NCI-H1417 (cell line): ENCODE measurements at regions not wholly inside any gene's neighbourhood (a gene's known extent, or its start where the extent isn't known, plus 50 kb on each side); places are given as distances from the start of the nearest gene placed in this dataset.
A peak's percentile ranks its signal among the peaks of the same experiment; 100 is the strongest.
"Not testable (repeated sequence)": the region's sequence is repeated elsewhere in the genome, so short reads cannot be mapped to it uniquely, and the experiment has no call there.

ENCODE experiments used
- DNase-seq, 3 experiments: peaks; one replicate each; lab custom pipeline; 2025; lab: John Stamatoyannopoulos, UW

- DNase-seq: no peak
Measured at GRCh38 chr13:112174476-112175110, 107.6 kb downstream of the SOX1 start.

- no peak for DNase-seq
Measured at GRCh38 chr13:112175162-112176075, 108.5 kb downstream of the SOX1 start.

GRCh38 chr13:112176141-112177119, 109.5 kb downstream of the SOX1 start:
- not testable (repeated sequence) for DNase-seq

- DNase-seq: no peak
Measured at GRCh38 chr13:112177450-112178288, 110.7 kb downstream of the SOX1 start.

GRCh38 chr13:112178769-112179168, 111.8 kb downstream of the SOX1 start:
- DNase-seq: no peak

GRCh38 chr13:112179421-112179820, 112.5 kb downstream of the SOX1 start:
- DNase-seq: no peak

GRCh38 chr13:112179995-112180394, 113.0 kb downstream of the SOX1 start:
- DNase-seq: no peak

GRCh38 chr13:112181336-112182067, 114.6 kb downstream of the SOX1 start:
- peak in 2 of 3 experiments; percentile 61 to 66 for DNase-seq

- no peak for DNase-seq
Measured at GRCh38 chr13:112182251-112182650, 115.3 kb downstream of the SOX1 start.

- no peak for DNase-seq
Measured at GRCh38 chr13:112182846-112183531, 116.0 kb downstream of the SOX1 start.

- no peak for DNase-seq
Measured at GRCh38 chr13:112183532-112184090, 116.7 kb downstream of the SOX1 start.

GRCh38 chr13:112184261-112184660, 117.3 kb downstream of the SOX1 start:
- no peak for DNase-seq

- DNase-seq: no peak
Measured at GRCh38 chr13:112184851-112185371, 118.0 kb downstream of the SOX1 start.

GRCh38 chr13:112185466-112185865, 118.5 kb downstream of the SOX1 start:
- DNase-seq: no peak

- no peak for DNase-seq
Measured at GRCh38 chr13:112186091-112186490, 119.1 kb downstream of the SOX1 start.

- DNase-seq: no peak
Measured at GRCh38 chr13:112187527-112188297, 120.8 kb downstream of the SOX1 start.

GRCh38 chr13:112188298-112188610, 121.3 kb downstream of the SOX1 start:
- DNase-seq: no peak

GRCh38 chr13:112193463-112194166, 126.7 kb downstream of the SOX1 start:
- no peak for DNase-seq
